Omental fat pad (tissue), 3 donors: ENCODE measurements at regions not wholly inside any gene's neighbourhood (a gene's known extent, or its start where the extent isn't known, plus 50 kb on each side); places are given as distances from the start of the nearest gene placed in this dataset.

Experiments
- ATAC-seq: fragments of 150-250 bp; one replicate; pipeline ENCODE4 v1.9.1; 2016; ENCODE audit warnings: mild to moderate bottlenecking, moderate library complexity; ENCODE audit not compliant: low FRiP score
- DNase-seq: peaks from one replicate; pipeline ENCODE4 v3.0.0-alpha.2; 2019; ENCODE audit warnings: low spot score
- TF ChIP-seq, protein P1 (sequence below), 3 donors: fragments of 450-650 bp; IDR thresholded peaks; one replicate each; pipeline ENCODE4 v1.5.1; 2016 to 2017; ENCODE audit warnings: antibody characterized with exemption in 3 of 3, mild to moderate bottlenecking in 3 of 3, moderate library complexity in 2 of 3

DNA sequence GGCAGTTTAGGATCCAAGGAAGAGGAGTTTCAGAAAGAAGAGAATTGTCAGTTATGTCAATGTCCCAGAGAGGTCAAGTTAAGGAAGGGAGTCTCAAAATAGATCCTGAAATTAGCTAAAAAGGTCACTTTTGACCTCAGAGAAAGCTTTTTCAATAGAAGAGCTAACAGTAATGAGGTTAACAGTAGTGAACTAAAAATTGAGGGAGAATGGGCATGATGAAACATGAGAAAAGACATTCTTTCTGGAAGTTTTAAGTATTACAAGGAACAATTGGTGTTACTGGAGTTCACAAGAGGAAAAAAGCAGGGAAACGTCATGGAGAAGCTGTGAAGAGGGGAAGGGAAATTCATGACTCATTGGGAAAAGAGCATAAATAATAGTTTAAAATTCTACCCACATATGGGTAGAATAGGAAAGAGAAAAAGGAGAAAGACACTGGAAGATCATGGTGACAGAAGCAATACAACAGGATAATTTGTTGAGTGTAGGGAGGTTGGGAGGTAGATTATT, 381.2 kb upstream of the FAR2 start:
- ATAC-seq = no peak
- TF ChIP-seq, protein P1, sequence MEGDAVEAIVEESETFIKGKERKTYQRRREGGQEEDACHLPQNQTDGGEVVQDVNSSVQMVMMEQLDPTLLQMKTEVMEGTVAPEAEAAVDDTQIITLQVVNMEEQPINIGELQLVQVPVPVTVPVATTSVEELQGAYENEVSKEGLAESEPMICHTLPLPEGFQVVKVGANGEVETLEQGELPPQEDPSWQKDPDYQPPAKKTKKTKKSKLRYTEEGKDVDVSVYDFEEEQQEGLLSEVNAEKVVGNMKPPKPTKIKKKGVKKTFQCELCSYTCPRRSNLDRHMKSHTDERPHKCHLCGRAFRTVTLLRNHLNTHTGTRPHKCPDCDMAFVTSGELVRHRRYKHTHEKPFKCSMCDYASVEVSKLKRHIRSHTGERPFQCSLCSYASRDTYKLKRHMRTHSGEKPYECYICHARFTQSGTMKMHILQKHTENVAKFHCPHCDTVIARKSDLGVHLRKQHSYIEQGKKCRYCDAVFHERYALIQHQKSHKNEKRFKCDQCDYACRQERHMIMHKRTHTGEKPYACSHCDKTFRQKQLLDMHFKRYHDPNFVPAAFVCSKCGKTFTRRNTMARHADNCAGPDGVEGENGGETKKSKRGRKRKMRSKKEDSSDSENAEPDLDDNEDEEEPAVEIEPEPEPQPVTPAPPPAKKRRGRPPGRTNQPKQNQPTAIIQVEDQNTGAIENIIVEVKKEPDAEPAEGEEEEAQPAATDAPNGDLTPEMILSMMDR (IDR thresholded peaks at IDR 0.05) = no peak

DNA sequence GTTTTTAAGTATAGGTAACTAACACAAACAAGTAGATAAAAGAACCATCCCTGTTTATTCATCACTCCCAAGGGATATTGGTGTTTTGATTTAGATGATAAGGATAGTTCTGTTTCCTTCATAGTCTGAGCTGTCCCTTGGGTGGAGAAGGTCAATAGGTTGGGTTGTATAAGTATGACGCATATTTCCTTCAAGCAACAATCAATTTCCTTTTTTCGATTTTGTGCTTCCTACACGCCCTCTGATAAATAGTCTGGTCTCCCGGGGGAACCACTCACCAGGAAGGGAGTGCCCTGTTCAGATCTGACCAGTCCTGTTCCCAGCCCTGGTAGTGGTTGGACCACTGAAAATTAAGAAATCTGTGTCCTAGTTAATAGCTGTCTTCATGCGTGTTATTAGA, 378.8 kb upstream of the FAR2 start:
- DNase-seq (no peak), ATAC-seq (peak; percentile 66)
- TF ChIP-seq, protein P1 (IDR thresholded peaks at IDR 0.05) = no peak

More for the DNA sequence above, 381.2 kb upstream of the FAR2 start:
- no peak for DNase-seq

DNA sequence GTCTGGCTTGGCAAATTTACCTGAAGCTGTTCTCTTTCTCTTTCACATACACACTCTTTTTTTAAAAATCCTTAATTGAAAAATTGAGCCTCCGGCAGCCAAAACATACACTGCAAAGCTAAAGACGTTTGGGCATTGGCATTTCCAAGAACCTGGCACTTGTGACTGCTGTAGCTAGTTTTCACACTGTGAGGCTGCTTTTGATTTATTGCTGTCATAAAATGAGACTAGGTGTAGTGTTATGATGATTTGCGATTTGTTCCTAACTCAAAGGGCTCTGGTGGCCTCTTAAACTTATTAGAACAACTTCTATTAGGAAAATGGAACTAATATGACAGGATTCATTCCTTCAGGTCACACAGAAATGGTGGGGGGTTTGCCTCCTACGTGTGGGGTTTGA, 377.1 kb upstream of the FAR2 start:
- DNase-seq (no peak), ATAC-seq (no peak)
- TF ChIP-seq, protein P1 (IDR thresholded peaks at IDR 0.05) = no peak

DNA sequence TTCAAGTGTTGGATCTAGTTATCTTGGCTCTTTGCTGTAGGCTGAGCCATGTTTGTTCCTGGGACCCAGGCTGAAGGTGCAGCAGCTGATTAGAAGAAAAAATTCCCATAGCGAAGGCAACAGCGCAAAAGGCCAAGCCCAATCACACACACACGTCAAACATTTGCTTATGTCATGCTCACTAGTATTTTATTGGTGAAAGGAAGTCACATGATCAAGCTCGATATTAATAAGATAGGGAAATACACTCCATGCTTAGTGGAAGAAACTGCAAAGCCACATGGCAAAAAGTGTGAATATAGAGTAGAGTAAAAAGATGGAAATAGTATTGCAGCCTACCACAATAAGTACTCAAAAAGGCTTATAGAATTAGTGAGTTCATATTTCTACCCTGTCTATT, 373.5 kb upstream of the FAR2 start:
- ATAC-seq (no peak), DNase-seq (no peak)
- TF ChIP-seq, protein P1 (IDR thresholded peaks at IDR 0.05) = no peak

DNA sequence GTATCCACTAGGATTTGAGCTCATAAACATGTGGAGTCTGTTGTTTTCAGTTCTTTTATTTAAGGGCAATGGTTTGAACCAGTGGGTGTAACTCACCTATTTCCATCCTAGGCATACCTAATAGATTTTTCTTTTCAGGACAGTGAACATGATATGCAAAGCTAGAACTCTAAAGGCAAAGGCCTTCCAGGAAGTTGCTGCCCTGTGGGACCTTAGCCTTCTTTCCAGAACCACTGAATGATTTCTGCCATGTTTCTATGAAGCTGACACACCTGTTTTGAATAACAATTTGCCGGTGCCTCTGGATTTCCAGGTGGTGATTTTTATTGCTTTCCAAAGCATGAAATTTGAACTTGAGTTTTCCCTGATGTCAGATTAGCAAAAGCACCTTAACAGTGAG, 372.9 kb upstream of the FAR2 start:
- TF ChIP-seq, protein P1 (IDR thresholded peaks at IDR 0.05) = no peak
- DNase-seq (no peak), ATAC-seq (no peak)

DNA sequence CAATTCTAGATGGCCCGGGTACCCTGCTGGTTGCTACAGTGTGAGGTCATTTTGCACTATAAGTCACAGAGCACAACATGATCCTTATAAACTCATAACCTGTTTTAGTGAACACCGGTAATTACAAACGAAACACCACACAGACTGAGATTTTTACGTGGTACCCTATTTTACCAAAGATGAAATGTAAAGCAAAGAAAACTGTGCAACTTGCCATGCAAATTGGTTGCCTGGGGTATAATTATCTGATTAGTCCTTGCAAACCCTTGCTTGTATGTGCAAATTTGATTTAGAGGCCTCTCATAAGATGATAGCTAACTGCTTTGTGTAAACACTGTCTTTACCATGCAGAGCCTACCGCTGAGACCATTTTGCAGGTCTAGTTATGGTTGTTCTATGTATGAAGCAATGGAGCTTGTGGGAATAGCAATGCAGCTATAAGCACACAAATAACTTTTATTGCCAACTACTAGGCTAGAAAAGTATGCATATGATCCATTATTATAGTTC, 372.1 kb upstream of the FAR2 start:
- ATAC-seq (no peak), DNase-seq (no peak)
- TF ChIP-seq, protein P1 (IDR thresholded peaks at IDR 0.05) = no peak

DNA sequence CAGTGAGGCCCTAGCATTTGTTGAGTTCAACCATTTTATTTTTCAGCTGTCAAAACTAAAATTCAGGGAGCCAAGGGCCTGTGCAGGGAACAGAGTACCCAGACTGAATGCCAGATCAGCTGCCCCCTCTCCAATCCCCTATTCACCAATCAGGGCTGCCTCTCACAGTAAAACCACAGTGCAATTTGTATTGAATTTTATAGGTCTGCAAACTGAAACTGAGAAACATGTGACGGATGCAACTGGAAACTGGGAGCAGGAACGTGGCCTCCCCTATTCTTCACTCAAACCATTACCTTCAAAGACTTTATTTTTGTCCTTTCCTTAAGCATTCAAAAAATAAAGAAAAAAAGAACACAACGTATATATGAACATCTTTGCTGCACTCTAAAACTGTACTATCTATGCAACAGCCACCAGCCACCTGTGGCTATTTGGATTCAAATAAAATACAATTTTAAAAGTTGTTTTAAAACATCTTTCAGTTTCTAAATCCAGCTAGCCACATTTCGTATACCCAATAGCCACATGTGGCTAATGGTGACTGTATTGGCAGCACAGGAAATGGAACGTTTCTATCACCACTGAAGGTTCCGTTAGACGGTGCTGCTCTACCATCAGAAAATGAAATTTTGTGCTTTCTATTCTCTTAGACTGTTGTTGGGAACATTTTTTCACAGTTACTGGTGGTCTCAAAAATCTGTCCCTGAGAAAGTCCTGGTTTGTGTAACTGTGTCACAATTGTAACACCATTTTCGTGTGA, 371.3 kb upstream of the FAR2 start:
- TF ChIP-seq, protein P1 (IDR thresholded peaks at IDR 0.05) = no peak
- no peak for ATAC-seq
- DNase-seq = no peak
